Muscle of arm (tissue), 1 donor: ENCODE measurements at regions not wholly inside any gene's neighbourhood (a gene's known extent, or its start where the extent isn't known, plus 50 kb on each side); places are given as distances from the start of the nearest gene placed in this dataset.

Experiments
- DNase-seq: peaks from one replicate; pipeline ENCODE4 v3.0.0-alpha.2; 2013

- no peak for DNase-seq
These were observed 433.7 kb upstream of the TPK1 start for GRCh38 chr7:145269418-145270161.

- DNase-seq = no peak
These were observed 429.3 kb upstream of the TPK1 start for GRCh38 chr7:145265180-145265579.

DNA sequence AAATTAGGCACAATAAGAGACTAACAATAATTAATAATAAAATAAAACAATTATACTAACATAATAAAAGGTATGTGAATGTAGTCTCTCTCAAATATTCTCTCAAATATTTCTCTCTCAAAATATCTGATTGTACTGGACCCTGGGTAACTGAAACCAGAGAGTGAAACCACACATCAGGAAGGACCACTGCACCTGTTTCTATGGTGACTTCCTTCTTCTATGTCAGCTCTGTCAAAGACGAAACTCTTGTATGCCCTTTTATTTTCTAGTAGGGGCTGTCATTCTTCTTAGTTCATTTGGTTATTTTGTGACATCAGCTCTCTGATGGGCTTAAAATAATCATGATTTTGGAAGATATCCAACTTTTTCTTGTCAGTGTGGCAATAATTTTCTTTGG, 428.0 kb upstream of the TPK1 start:
- DNase-seq = no peak

- DNase-seq = no peak
These were observed 416.2 kb upstream of the TPK1 start for GRCh38 chr7:145252031-145252430.

- no peak for DNase-seq
These were observed 388.9 kb upstream of the TPK1 start for GRCh38 chr7:145224775-145225174.

DNA sequence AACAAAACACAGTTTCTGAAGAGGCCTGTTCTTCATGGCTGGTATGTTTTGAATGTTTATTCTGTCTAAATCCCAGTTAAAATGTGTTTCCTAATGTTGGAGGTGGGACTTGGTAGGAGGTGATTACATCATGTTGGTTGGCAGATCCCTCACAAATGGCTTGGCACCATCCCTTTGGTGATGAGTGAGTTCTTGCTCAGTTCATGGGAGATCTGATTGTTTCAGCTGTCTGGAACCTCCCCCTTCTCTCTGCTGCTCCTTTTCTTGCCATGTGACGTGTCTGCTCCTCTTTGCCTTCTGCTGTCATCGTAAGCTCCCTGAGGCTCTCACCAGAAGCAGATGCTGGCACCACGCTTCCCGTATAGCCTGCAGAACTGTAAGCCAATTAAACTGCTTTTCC, 383.6 kb upstream of the TPK1 start:
- DNase-seq = no peak

GRCh38 chr7:145216866-145217265, 381.0 kb upstream of the TPK1 start:
- no peak for DNase-seq

DNA sequence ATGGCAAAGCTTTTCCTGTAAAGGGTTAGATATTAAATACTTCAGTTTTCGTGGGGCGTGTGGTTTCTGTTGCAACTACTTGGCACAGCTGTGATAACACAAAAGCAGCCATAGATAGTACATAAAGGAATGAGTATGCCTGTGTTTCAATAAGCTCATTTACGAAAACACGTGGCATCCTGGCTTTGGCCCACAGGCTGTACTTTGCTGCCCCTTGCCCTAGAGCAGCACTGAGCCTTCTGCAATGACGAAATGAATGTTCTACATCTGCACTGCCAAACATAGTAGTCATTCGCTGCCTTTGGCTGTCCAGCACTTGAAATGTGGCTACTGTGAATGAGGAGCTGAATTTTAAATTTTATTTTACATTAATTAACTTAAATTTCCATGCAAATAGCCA, 376.2 kb upstream of the TPK1 start:
- DNase-seq = no peak

DNA sequence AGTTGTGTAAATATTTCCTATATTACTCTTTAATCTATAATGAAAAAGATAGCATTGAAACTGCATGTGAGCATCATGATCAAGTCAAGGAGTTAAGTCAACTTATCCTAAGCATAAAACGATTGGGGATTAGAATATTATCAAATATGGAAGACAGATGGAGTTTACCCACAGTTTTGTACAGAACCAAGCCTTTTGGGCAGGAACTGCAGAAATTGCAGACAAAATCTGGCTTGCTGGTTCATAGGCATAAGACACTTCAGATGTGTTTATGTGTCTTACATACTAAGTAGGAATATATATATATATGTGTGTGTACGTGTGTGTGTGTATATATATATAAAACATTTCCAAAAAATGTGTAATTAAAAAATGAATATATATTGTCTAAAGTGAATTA, 375.4 kb upstream of the TPK1 start:
- no peak for DNase-seq

GRCh38 chr7:145193951-145194350, 358.1 kb upstream of the TPK1 start:
- DNase-seq = no peak

DNA sequence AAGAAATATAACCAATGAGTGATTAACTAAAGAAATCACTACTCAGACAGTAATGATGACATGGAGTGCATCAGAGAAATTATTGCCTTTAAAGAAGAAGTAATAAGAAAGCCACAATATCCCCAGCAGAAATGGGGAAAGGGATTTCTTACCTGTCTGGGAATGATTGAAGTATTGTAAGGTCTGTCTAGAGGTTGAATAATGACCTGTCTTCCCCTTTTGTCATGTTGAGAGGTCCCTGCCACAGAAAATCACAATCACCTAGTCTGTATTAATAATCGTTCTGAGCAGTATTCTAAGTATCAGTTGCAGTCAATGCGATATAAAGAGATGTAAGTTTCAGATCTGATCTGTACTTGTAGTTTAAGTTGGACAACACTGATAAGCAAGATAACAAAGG, 349.1 kb upstream of the TPK1 start:
- DNase-seq = no peak

DNA sequence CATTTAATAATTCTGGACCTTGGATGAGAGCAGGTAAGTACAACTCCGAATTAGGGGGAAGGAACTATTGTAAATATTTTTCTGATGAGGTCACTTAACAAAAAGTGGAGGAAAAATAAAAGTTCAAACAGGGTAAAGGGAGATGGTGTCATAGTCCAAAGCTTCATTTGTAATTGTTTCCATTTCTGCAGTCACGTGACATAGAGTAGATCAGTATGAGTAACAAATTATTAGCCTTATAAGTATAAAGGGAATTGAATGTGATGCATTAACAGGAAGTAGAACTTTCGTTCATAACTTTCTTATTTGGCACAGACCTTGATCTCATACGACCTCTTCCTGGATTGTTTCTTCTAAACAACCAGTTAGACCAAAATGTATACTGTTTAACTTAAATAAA, 347.2 kb upstream of the TPK1 start:
- no peak for DNase-seq

- no peak for DNase-seq
These were observed 339.5 kb upstream of the TPK1 start for GRCh38 chr7:145175366-145175765.

DNA sequence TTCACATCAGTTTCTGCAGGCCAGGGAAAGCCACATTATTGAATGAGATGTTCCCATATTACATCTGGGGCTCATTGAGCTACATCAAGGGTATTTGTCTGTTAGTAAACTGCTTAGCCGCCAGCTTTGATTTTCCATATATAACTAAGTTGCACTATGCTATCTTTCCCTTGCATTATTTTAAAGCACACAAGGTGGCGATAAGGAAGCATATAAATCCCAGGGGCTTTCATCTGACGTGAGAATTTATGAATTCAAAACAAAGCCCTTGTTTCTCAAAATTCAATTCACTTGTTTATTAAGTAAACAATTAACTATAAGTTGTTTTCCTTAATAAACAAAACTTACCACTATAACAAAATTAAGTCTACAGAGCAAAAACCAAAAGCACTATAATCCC, 334.1 kb upstream of the TPK1 start:
- no peak for DNase-seq

DNA sequence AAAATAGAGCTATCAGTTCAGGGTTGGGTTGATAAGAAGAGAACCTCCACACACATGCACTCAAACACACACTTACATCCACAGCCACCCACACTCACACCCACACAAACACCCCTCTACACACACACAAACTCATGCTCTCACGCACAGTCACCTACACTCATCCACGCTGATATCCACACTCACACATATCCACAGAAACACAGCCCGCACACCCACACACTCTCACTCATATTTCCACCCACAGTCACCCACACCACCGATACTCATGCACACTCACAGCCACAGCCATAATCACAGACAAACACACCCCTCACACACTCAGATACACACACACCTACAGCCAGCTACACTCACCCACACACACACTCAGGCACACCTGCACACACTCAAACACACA, 333.0 kb upstream of the TPK1 start:
- DNase-seq = no peak

GRCh38 chr7:145168427-145168826, 332.6 kb upstream of the TPK1 start:
- DNase-seq = no peak

DNA sequence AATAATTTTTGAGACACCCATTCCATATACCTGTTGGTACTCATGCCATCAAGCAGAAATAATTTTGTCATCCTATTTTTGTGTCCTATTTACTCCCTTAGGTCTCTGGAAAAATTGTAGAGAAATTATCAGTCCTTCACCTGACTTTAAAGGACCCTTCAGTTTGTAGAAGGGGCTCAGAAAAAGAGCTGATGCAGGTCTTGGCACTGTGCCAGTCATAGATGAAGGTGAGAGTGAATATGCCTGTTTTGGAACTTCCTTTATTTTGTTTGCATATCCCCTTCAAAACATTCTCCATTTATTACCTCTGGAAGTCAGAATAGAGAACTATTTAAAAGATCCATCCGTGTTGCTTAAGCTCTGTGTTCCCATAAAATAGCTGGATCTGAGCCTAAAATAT, 321.0 kb upstream of the TPK1 start:
- no peak for DNase-seq

- no peak for DNase-seq
These were observed 316.7 kb upstream of the TPK1 start for GRCh38 chr7:145152589-145152988.

GRCh38 chr7:145151676-145152075, 315.8 kb upstream of the TPK1 start:
- DNase-seq = peak; percentile 7

GRCh38 chr7:145147865-145148264, 312.0 kb upstream of the TPK1 start:
- no peak for DNase-seq

DNA sequence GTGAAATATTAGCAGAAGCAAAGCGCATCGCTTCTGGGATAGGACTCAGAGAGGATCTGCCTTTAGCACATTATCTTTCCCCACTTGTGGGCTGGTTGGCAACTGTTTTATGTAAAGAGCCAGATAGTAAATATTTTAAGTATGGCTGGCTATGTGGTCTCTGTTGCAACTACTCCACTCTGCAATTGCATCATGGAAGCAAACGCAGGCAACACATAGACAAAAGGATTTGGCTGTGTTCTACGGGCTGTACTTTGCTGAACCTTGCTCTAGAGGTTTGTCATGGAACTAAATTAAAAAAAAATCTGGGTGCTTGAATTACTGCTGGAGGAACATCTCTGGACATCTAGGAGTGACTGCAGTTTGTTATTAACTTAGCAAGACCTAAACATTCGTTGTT, 307.8 kb upstream of the TPK1 start:
- no peak for DNase-seq

DNA sequence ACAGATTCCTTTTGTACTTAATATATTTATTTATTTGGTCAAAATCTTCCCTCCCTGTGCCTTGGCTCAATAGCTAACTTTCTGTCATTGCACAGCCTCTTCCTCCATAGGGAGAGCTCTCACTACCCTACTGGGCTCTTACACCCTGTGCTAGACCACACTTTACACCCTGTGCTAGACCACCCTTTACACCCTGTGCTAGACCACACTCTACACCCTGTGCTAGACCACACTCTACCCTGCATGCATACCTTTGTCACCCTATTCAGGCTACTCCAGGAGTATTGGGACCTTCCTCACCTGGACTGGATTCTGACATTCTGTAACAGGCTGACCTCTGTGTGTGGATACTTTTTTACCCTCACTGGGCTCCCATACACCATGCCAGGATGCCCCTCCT, 298.5 kb upstream of the TPK1 start:
- no peak for DNase-seq

GRCh38 chr7:145123502-145123901, 287.6 kb upstream of the TPK1 start:
- DNase-seq = no peak

GRCh38 chr7:145106001-145106400, 270.1 kb upstream of the TPK1 start:
- no peak for DNase-seq

DNA sequence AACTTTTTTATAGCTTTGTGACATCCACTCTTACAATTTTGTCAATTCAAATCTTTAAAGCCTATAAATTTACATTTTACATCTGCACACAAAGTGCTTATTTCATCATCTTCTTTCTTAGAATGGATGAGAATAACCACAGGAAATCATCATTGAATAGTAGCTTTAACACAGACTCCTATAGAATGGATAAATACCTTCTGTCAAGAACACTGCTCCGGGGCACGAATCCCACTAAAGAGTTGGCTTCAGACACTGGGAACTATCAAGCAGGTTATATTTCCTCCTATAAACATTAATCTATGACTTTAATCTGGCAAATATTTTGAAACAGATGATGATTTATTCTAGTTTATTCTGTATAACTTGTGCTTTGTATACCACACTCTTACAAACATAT, 269.7 kb upstream of the TPK1 start:
- no peak for DNase-seq
